ENCODE measurements at regions not wholly inside any gene's neighbourhood (a gene's known extent, or its start where the extent isn't known, plus 50 kb on each side); places are given as distances from the start of the nearest gene placed in this dataset.
"Not testable (repeated sequence)": the region's sequence is repeated elsewhere in the genome, so short reads cannot be mapped to it uniquely, and the experiment has no call there.

GRCh38 chr11:22928207-22928917, 68.1 kb upstream of the CCDC179 start:
- no peak for TF ChIP-seq POLR2AphosphoS5 (IDR thresholded peaks at IDR 0.05)
- no peak for TF ChIP-seq EP300 (IDR thresholded peaks at IDR 0.05)
- no peak for TF ChIP-seq CTCF (IDR thresholded peaks at IDR 0.05)
- TF ChIP-seq POLR2A (IDR thresholded peaks at IDR 0.05) = no peak
- H3K9me3 ChIP-seq = no peaks in the 10 kb centered on the region
- no peaks in the 10 kb centered on the region for H3K36me3 ChIP-seq
- 93% methylated on average over 5 of the region's 5 CpGs for WGBS
- no peaks in the 10 kb centered on the region for H3K27me3 ChIP-seq
- DNase-seq (ENCODE audit: low spot score in 2 of 2) = no peak
- no peak overlapping the region for H3K4me3 ChIP-seq
- no peak overlapping the region for H3K27ac ChIP-seq
- H3K4me1 ChIP-seq = no peaks in the 10 kb centered on the region

- WGBS = 92% methylated on average over 5 of the region's 5 CpGs
- no peak overlapping the region for H3K27ac ChIP-seq
- H3K9me3 ChIP-seq = no peaks in the 10 kb centered on the region
- H3K4me3 ChIP-seq = no peak overlapping the region
- no peaks in the 10 kb centered on the region for H3K4me1 ChIP-seq
- DNase-seq (ENCODE audit: low spot score in 2 of 2) = no peak
- H3K27me3 ChIP-seq = no peaks in the 10 kb centered on the region
- no peaks in the 10 kb centered on the region for H3K36me3 ChIP-seq
- TF ChIP-seq CTCF (IDR thresholded peaks at IDR 0.05) = no peak
- TF ChIP-seq POLR2AphosphoS5 (IDR thresholded peaks at IDR 0.05) = no peak
- TF ChIP-seq POLR2A (IDR thresholded peaks at IDR 0.05) = no peak
- no peak for TF ChIP-seq EP300 (IDR thresholded peaks at IDR 0.05)
Measured at GRCh38 chr11:22930816-22931594, 70.7 kb upstream of the CCDC179 start.

GRCh38 chr11:22938691-22939090, 78.4 kb upstream of the CCDC179 start:
- no peak overlapping the region for H3K4me3 ChIP-seq
- no peaks in the 10 kb centered on the region for H3K4me1 ChIP-seq
- H3K36me3 ChIP-seq = no peaks in the 10 kb centered on the region
- WGBS = 50% methylated on average over 1 of the region's 1 CpG
- no peaks in the 10 kb centered on the region for H3K27me3 ChIP-seq
- DNase-seq (ENCODE audit: low spot score in 2 of 2) = no peak
- no peaks in the 10 kb centered on the region for H3K9me3 ChIP-seq
- H3K27ac ChIP-seq = no peak overlapping the region
- TF ChIP-seq EP300 (IDR thresholded peaks at IDR 0.05) (no peak), POLR2AphosphoS5 (IDR thresholded peaks at IDR 0.05) (no peak), POLR2A (IDR thresholded peaks at IDR 0.05) (no peak), CTCF (IDR thresholded peaks at IDR 0.05) (no peak)

GRCh38 chr11:22941544-22941943, 81.3 kb upstream of the CCDC179 start:
- H3K4me1 ChIP-seq; DNase-seq (ENCODE audit: low spot score in 2 of 2); H3K36me3 ChIP-seq; H3K27ac ChIP-seq; H3K27me3 ChIP-seq; H3K9me3 ChIP-seq; H3K4me3 ChIP-seq: not testable (repeated sequence)
- 90% methylated on average over 3 of the region's 3 CpGs for whole genome bisulfite sequencing

- H3K4me3 ChIP-seq = no peak overlapping the region
- no peak for DNase-seq (ENCODE audit: low spot score in 2 of 2)
- TF ChIP-seq POLR2A (IDR thresholded peaks at IDR 0.05) (no peak), POLR2AphosphoS5 (IDR thresholded peaks at IDR 0.05) (no peak), EP300 (IDR thresholded peaks at IDR 0.05) (no peak), CTCF (IDR thresholded peaks at IDR 0.05) (no peak)
Measured at GRCh38 chr11:22957786-22958185, 97.5 kb upstream of the CCDC179 start.

More at GRCh38 chr11:22957786-22958185, 97.5 kb upstream of the CCDC179 start:
- H3K4me1 ChIP-seq = no peaks in the 10 kb centered on the region
- no peak overlapping the region for H3K27ac ChIP-seq
- no peaks in the 10 kb centered on the region for H3K9me3 ChIP-seq
- no peaks in the 10 kb centered on the region for H3K36me3 ChIP-seq
- H3K27me3 ChIP-seq = no peaks in the 10 kb centered on the region
- WGBS = 20% methylated on average over 1 of the region's 1 CpG

Data from suprapubic skin (tissue), 4 donors.